Erythroblast (primary cell): ENCODE measurements at regions not wholly inside any gene's neighbourhood (a gene's known extent, or its start where the extent isn't known, plus 50 kb on each side); places are given as distances from the start of the nearest gene placed in this dataset.

ENCODE experiments used
- GATA1 ChIP-seq: IDR thresholded peaks from 2 replicates; pipeline ENCODE4 v1.6.1; 2011; ENCODE audit warnings: low read depth, mild to moderate bottlenecking, control low read depth, low read length, moderate library complexity
- POLR2A ChIP-seq: IDR thresholded peaks from 2 replicates; pipeline ENCODE4 v1.6.1; 2011; ENCODE audit warnings: mild to moderate bottlenecking, low read length

- TF ChIP-seq POLR2A (no peak), GATA1 (no peak)
These were observed 99.0 kb upstream of the AKAP13 start for GRCh38 chr15:85281293-85281882.
